B cell (primary cell): ENCODE measurements at regions not wholly inside any gene's neighbourhood (a gene's known extent, or its start where the extent isn't known, plus 50 kb on each side); places are given as distances from the start of the nearest gene placed in this dataset.

Source experiments
- ATAC-seq: fragments of 200-7000 bp; cut with Tn5 transposase; one replicate; pipeline ENCODE4 v1.10.0; 2021; ENCODE audit warnings: low read depth, mild to moderate bottlenecking, moderate number of reproducible peaks, moderate library complexity
- CTCF ChIA-PET: fragments of 350-600 bp; sonication (Branson Sonifier 250); formaldehyde crosslinking; loops from one replicate; lab custom pipeline; 2021; ENCODE audit warnings: antibody characterized with exemption, inconsistent platforms; lab: Charles Lee
- POLR2A ChIA-PET: fragments of 350-600 bp; sonication (Branson Sonifier 250); formaldehyde crosslinking; loops from one replicate; lab custom pipeline; 2021; ENCODE audit warnings: antibody characterized with exemption; lab: Charles Lee
- DNase-seq: peaks from one replicate; pipeline ENCODE4 v3.0.0; 2013
- H2AFZ ChIP-seq: 2 replicates; pipeline ENCODE4 v1.6.1; 2012; ENCODE audit warnings: mild to moderate bottlenecking, low read depth, low read length; ENCODE audit not compliant: insufficient read depth, poor library complexity, severe bottlenecking
- H3K27ac ChIP-seq, 2 donors: 1 replicate in 1 of 2; 2 replicates in 1 of 2; pipeline ENCODE4 v1.5.1; 2012 to 2013; ENCODE audit warnings: low read length in 2 of 2, mild to moderate bottlenecking in 2 of 2, moderate library complexity in 1 of 2
- H3K27me3 ChIP-seq, 4 experiments: fragments of 200-600 bp in 1 of 4; sonication (generic) in 1 of 4; replicated peaks in 1 of 4; 1 replicate in 2 of 4; 2 replicates in 2 of 4; pipeline versions ENCODE4 v1.6.1 to v1.7.0; 2013 to 2016; ENCODE audit warnings: low read length in 3 of 4, mild to moderate bottlenecking in 2 of 4, mixed read lengths in 1 of 4, moderate library complexity in 1 of 4; ENCODE audit not compliant: insufficient read depth in 4 of 4, control insufficient read depth in 3 of 4; ENCODE audit errors: control extremely low read depth in 1 of 4
- H3K36me3 ChIP-seq, 2 experiments: replicated peaks in 1 of 2; 1 replicate in 1 of 2; 2 replicates in 1 of 2; pipeline versions ENCODE4 v1.6.1 to v1.7.1; 2013; ENCODE audit warnings: low read length in 1 of 2; ENCODE audit not compliant: insufficient read depth in 2 of 2, control insufficient read depth in 1 of 2; ENCODE audit errors: control extremely low read depth in 1 of 2, extremely low read depth in 1 of 2
- H3K4me1 ChIP-seq, 2 donors: fragments of 200-600 bp in 1 of 2; sonication (generic) in 1 of 2; 1 replicate in 1 of 2; 2 replicates in 1 of 2; pipeline versions ENCODE4 v1.5.1 to v1.6.1; 2013 to 2017; ENCODE audit warnings: low read length in 2 of 2; ENCODE audit not compliant: control insufficient read depth in 2 of 2, insufficient read depth in 2 of 2
- H3K4me2 ChIP-seq: replicated peaks from 2 replicates; pipeline ENCODE3; 2012; ENCODE audit warnings: mild to moderate bottlenecking, low read depth, low read length; ENCODE audit not compliant: poor library complexity, severe bottlenecking
- H3K4me3 ChIP-seq, 5 experiments: fragments of 200-600 bp in 1 of 5; sonication (generic) in 1 of 5; 1 replicate in 3 of 5; 2 replicates in 2 of 5; pipeline versions ENCODE4 v1.5.1 to v1.7.0; 2011 to 2016; ENCODE audit warnings: low read length in 4 of 5, mild to moderate bottlenecking in 4 of 5, low read depth in 2 of 5, control low read depth in 1 of 5, moderate library complexity in 1 of 5; ENCODE audit not compliant: insufficient read depth in 1 of 5; ENCODE audit errors: control extremely low read depth in 1 of 5, extremely low read depth in 1 of 5
- H3K79me2 ChIP-seq: fragments of 200-600 bp; sonication (generic); one replicate; pipeline ENCODE4 v1.6.0; 2016; ENCODE audit warnings: low read length; ENCODE audit not compliant: control insufficient read depth, insufficient read depth
- H3K9ac ChIP-seq: fragments of 200-600 bp; sonication (generic); 2 replicates; pipeline ENCODE4 v1.6.1; 2017; ENCODE audit warnings: mild to moderate bottlenecking, low read length, moderate library complexity
- H3K9me3 ChIP-seq, 3 donors: one replicate each; pipeline versions ENCODE4 v1.6.1 to v1.7.1; 2013; ENCODE audit warnings: low read length in 2 of 3; ENCODE audit not compliant: control insufficient read depth in 2 of 3, insufficient read depth in 1 of 3; ENCODE audit errors: control extremely low read depth in 1 of 3
- H4K20me1 ChIP-seq: 2 replicates; pipeline ENCODE4 v1.6.0; 2012; ENCODE audit warnings: mild to moderate bottlenecking, low read length; ENCODE audit not compliant: insufficient read depth, control insufficient read depth, poor library complexity, severe bottlenecking
- H3K27ac Mint-ChIP-seq: one replicate; pipeline ENCODE4 v1.8.0; 2021; ENCODE audit warnings: mixed read lengths
- H3K27me3 Mint-ChIP-seq: one replicate; pipeline ENCODE4 v1.8.0; 2021; ENCODE audit warnings: mixed read lengths
- H3K4me1 Mint-ChIP-seq: one replicate; pipeline ENCODE4 v1.8.0; 2021; ENCODE audit warnings: mixed read lengths
- H3K4me3 Mint-ChIP-seq: one replicate; pipeline ENCODE4 v1.8.0; 2021; ENCODE audit warnings: mixed read lengths
- H3K9me3 Mint-ChIP-seq: one replicate; pipeline ENCODE4 v1.8.0; 2022; ENCODE audit warnings: mixed read lengths; ENCODE audit not compliant: insufficient read depth
- CTCF ChIP-seq: fragments of 200-600 bp; IDR thresholded peaks from one replicate; pipeline ENCODE4 v1.8.0; 2022; ENCODE audit warnings: antibody characterized with exemption, mild to moderate bottlenecking
- EZH2 ChIP-seq: IDR thresholded peaks from 2 replicates; pipeline ENCODE4 v1.6.1; 2012; ENCODE audit warnings: borderline replicate concordance, low read depth, mild to moderate bottlenecking, moderate library complexity, low read length; ENCODE audit not compliant: insufficient read depth, poor library complexity, severe bottlenecking
- WGBS: methylation state at CpG from one replicate; pipeline ENCODE4 v1.1.5; 2013; ENCODE audit warnings: missing lambda C conversion rate; ENCODE audit not compliant: insufficient coverage; 5-methylcytosine and 5-hydroxymethylcytosine counted together
- intact Hi-C: fragments of 100-400 bp; cut with micrococcal nuclease; formaldehyde crosslinking; loops from one replicate; pipeline ENCODE4 v1.10.0; 2022

DNA sequence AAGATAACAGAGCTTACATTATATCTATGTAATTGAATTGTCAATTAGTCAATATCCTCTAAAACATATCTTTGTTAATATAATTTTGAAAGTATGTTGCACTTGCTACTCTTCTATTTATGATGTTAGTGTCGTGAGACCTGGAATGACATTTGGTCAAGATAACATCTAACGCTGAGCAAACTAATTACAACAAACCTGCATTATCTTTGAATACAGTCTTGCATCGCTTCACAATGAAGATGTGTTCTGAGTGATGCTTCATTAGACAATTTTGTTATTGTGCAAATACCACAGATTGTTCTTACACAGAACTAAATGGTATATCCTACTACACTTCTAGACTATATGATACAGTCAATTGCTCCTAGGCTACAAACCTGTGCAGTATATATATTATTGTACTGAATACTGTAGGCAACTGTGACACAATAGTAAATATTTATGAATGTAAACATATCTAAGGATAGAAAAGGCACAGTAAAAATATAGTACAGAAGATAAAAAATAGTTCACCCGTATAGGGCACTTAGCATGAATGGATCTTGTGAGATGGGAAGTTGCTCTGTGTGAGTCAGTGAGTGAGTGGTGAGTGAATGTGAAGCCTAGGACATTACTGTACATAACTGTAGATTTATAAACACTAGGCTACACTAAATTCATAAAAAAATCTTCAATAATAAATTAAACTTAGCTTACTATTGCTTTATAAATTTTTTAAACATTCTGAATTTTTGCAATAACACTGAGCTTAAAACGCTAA is 1773.8 kb downstream of the PCDH9 start:
- no peaks in the 10 kb centered on the region for H3K9me3 Mint-ChIP-seq
- Histone ChIP-seq H3K27ac (no peak overlapping the region), H3K4me1 (no peaks in the 10 kb centered on the region), H3K27me3 (no peaks in the 10 kb centered on the region), H3K9ac (no peak overlapping the region), H3K4me3 (no peak overlapping the region), H3K4me2 (no peak overlapping the region), H3K36me3 (no peaks in the 10 kb centered on the region), H4K20me1 (no peaks in the 10 kb centered on the region), H3K9me3 (no peaks in the 10 kb centered on the region), H2AFZ (no peak overlapping the region), H3K79me2 (no peaks in the 10 kb centered on the region)
- no peak overlapping the region for H3K4me3 Mint-ChIP-seq
- ATAC-seq, result no peak
- ChIA-PET POLR2A (no interaction called here), CTCF (no interaction called here)
- WGBS, result no CpG with 5 or more reads among the region's 5 CpGs
- intact Hi-C loops, result no loop called here
- no peak overlapping the region for H3K27ac Mint-ChIP-seq
- H3K27me3 Mint-ChIP-seq, result no peaks in the 10 kb centered on the region
- no peak for DNase-seq
- H3K4me1 Mint-ChIP-seq, result no peaks in the 10 kb centered on the region
- TF ChIP-seq EZH2 (no peak), CTCF (no peak)

GRCh38 chr13:65454403-65454802 is 1775.7 kb downstream of the PCDH9 start:
- Histone ChIP-seq H3K4me1 (no peaks in the 10 kb centered on the region), H3K27ac (no peak overlapping the region), H3K4me2 (no peak overlapping the region), H3K27me3 (no peaks in the 10 kb centered on the region), H3K9me3 (no peaks in the 10 kb centered on the region), H3K4me3 (no peak overlapping the region), H3K9ac (no peak overlapping the region), H4K20me1 (no peaks in the 10 kb centered on the region), H3K36me3 (no peaks in the 10 kb centered on the region), H2AFZ (no peak overlapping the region), H3K79me2 (no peaks in the 10 kb centered on the region)
- no peaks in the 10 kb centered on the region for H3K4me1 Mint-ChIP-seq
- TF ChIP-seq CTCF (no peak), EZH2 (no peak)
- DNase-seq (no peak), ATAC-seq (no peak)
- no peak overlapping the region for H3K4me3 Mint-ChIP-seq
- CTCF ChIA-PET, result no interaction called here
- POLR2A ChIA-PET, result no interaction called here
- H3K27ac Mint-ChIP-seq, result no peak overlapping the region
- no CpG with 5 or more reads among the region's 4 CpGs for WGBS
- intact Hi-C loops, result no loop called here
- H3K9me3 Mint-ChIP-seq, result no peaks in the 10 kb centered on the region
- H3K27me3 Mint-ChIP-seq, result no peaks in the 10 kb centered on the region
